ENCODE measurements at regions not wholly inside any gene's neighbourhood (a gene's known extent, or its start where the extent isn't known, plus 50 kb on each side); places are given as distances from the start of the nearest gene placed in this dataset.

DNA sequence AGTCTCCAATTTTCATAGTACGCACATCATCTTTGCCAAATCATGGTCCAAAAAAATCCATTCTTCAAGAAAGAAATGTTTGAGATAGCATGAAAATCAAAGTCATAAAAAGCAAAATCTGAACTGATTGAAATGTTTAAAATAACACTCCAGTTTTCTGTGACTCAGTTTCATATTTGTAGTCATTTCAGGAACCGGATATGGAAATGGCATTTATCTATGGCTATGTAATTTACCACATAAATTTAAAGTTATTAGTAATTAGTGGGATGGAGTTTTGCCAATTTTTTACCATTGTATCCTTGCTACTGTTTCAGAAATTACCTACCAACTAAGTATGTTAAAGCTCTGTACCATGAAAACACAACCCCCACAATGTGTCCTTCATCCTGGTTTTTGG is 456.6 kb upstream of the ACVR2A start:
- TF ChIP-seq EZH2 (IDR thresholded peaks at IDR 0.05; ENCODE audit: insufficient read depth, low read length): no peak
- TF ChIP-seq, protein P1, sequence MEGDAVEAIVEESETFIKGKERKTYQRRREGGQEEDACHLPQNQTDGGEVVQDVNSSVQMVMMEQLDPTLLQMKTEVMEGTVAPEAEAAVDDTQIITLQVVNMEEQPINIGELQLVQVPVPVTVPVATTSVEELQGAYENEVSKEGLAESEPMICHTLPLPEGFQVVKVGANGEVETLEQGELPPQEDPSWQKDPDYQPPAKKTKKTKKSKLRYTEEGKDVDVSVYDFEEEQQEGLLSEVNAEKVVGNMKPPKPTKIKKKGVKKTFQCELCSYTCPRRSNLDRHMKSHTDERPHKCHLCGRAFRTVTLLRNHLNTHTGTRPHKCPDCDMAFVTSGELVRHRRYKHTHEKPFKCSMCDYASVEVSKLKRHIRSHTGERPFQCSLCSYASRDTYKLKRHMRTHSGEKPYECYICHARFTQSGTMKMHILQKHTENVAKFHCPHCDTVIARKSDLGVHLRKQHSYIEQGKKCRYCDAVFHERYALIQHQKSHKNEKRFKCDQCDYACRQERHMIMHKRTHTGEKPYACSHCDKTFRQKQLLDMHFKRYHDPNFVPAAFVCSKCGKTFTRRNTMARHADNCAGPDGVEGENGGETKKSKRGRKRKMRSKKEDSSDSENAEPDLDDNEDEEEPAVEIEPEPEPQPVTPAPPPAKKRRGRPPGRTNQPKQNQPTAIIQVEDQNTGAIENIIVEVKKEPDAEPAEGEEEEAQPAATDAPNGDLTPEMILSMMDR (IDR thresholded peaks at IDR 0.05; ENCODE audit: insufficient read depth, low read depth, low read length): no peak

Data from astrocyte (in vitro differentiated cells and primary cell).